ENCODE measurements at regions not wholly inside any gene's neighbourhood (a gene's known extent, or its start where the extent isn't known, plus 50 kb on each side); places are given as distances from the start of the nearest gene placed in this dataset.

DNA sequence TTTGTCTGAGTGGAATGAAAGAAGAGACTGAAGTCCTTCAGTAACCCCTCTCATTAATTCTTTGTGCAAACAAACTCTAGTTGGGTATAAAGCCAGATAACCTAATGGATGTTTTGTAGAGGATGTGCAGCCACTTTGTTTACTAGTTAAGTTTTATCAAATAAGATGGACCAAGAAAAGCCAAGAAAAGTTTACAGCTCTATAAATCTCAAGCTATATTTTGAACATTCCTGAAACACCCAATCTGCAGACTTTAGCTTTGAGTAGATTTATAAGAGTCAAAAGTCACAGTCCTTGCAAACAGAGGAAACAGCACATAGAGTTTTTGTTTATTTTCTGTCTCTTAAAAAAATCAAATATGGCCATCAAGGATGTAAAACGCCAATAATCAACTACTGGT lies 452.9 kb downstream of the SPRY1 start:
- no peak for TF ChIP-seq POLR2AphosphoS5 (IDR thresholded peaks at IDR 0.05)
- TF ChIP-seq, protein P1, sequence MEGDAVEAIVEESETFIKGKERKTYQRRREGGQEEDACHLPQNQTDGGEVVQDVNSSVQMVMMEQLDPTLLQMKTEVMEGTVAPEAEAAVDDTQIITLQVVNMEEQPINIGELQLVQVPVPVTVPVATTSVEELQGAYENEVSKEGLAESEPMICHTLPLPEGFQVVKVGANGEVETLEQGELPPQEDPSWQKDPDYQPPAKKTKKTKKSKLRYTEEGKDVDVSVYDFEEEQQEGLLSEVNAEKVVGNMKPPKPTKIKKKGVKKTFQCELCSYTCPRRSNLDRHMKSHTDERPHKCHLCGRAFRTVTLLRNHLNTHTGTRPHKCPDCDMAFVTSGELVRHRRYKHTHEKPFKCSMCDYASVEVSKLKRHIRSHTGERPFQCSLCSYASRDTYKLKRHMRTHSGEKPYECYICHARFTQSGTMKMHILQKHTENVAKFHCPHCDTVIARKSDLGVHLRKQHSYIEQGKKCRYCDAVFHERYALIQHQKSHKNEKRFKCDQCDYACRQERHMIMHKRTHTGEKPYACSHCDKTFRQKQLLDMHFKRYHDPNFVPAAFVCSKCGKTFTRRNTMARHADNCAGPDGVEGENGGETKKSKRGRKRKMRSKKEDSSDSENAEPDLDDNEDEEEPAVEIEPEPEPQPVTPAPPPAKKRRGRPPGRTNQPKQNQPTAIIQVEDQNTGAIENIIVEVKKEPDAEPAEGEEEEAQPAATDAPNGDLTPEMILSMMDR (IDR thresholded peaks at IDR 0.05): no peak
- no peak for TF ChIP-seq POLR2A (IDR thresholded peaks at IDR 0.05)
- no peak for TF ChIP-seq EP300 (IDR thresholded peaks at IDR 0.05)

Data from upper lobe of left lung (tissue), 4 donors.